ENCODE measurements at regions not wholly inside any gene's neighbourhood (a gene's known extent, or its start where the extent isn't known, plus 50 kb on each side); places are given as distances from the start of the nearest gene placed in this dataset.

DNA sequence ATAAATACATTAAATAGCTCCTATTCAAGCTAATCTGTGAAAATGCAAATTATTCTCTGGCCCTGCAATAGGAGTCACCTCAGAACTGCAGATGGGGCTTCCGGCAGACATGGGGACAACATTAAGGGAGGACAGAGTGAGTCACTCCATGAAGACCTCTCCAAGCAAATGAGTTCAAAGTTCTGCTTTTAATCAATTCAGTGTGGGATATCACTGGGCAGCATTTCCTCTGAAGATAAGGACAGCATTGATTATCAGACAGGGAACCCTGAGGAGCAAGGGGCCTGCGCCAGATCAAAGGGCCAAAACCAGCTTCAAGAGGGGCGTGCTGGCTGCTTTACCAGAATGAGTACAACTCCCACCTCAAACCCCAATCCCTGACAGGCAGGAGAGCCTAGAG is 356.9 kb upstream of the KLHL29 start:
- H3K9me3 ChIP-seq (ENCODE audit: insufficient read depth, low read length): no peaks in the 10 kb centered on the region
- H2AFZ ChIP-seq (ENCODE audit: low read depth, low read length): no peak overlapping the region
- no peaks in the 10 kb centered on the region for H4K20me1 ChIP-seq (ENCODE audit: insufficient read depth, low read length)
- H3K4me1 ChIP-seq (ENCODE audit: low read length): no peaks in the 10 kb centered on the region
- H3K4me2 ChIP-seq (ENCODE audit: low read length): no peak overlapping the region
- H3K4me3 ChIP-seq (ENCODE audit: low read length): no peak overlapping the region
- no peak for TF ChIP-seq EZH2phosphoT487 (IDR thresholded peaks at IDR 0.05; ENCODE audit: low read depth)
- TF ChIP-seq, protein P1, sequence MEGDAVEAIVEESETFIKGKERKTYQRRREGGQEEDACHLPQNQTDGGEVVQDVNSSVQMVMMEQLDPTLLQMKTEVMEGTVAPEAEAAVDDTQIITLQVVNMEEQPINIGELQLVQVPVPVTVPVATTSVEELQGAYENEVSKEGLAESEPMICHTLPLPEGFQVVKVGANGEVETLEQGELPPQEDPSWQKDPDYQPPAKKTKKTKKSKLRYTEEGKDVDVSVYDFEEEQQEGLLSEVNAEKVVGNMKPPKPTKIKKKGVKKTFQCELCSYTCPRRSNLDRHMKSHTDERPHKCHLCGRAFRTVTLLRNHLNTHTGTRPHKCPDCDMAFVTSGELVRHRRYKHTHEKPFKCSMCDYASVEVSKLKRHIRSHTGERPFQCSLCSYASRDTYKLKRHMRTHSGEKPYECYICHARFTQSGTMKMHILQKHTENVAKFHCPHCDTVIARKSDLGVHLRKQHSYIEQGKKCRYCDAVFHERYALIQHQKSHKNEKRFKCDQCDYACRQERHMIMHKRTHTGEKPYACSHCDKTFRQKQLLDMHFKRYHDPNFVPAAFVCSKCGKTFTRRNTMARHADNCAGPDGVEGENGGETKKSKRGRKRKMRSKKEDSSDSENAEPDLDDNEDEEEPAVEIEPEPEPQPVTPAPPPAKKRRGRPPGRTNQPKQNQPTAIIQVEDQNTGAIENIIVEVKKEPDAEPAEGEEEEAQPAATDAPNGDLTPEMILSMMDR (IDR thresholded peaks at IDR 0.05; ENCODE audit: low read depth, low read length): no peak
- H3K27ac ChIP-seq (ENCODE audit: low read length): no peak overlapping the region
- no peaks in the 10 kb centered on the region for H3K27me3 ChIP-seq (ENCODE audit: low read depth, low read length)
- no peaks in the 10 kb centered on the region for H3K36me3 ChIP-seq (replicated peaks; ENCODE audit: low read depth, low read length)
- no peaks in the 10 kb centered on the region for H3K79me2 ChIP-seq (ENCODE audit: low read length)
- H3K9ac ChIP-seq (ENCODE audit: low read length): no peak overlapping the region

DNA sequence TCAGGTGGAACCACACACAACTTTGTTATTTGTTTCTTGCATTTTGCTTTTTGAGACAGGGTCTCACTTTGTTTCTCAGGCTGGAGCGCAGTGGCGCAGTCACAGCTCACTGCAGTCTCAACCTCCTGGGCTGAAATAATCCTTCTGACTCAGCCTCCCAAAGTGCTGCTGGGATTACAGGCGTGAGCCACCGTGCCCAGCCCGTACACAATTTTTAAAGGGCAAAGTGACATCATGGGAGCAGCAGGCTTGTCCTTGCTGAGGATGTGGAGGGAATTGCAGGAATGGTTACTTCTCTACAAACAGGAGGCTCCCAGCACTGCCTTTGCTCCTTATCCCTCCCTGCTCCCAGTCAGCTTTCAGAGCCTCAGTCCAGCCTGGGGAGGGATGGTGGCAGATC is 355.9 kb upstream of the KLHL29 start:
- H3K27ac ChIP-seq (ENCODE audit: low read length): no peak overlapping the region
- H3K36me3 ChIP-seq (replicated peaks; ENCODE audit: low read depth, low read length): no peaks in the 10 kb centered on the region
- no peak overlapping the region for H3K4me3 ChIP-seq (ENCODE audit: low read length)
- H3K9ac ChIP-seq (ENCODE audit: low read length): no peak overlapping the region
- H3K27me3 ChIP-seq (ENCODE audit: low read depth, low read length): no peaks in the 10 kb centered on the region
- H3K79me2 ChIP-seq (ENCODE audit: low read length): no peaks in the 10 kb centered on the region
- no peaks in the 10 kb centered on the region for H3K9me3 ChIP-seq (ENCODE audit: insufficient read depth, low read length)
- H2AFZ ChIP-seq (ENCODE audit: low read depth, low read length): no peak overlapping the region
- H4K20me1 ChIP-seq (ENCODE audit: insufficient read depth, low read length): no peaks in the 10 kb centered on the region
- H3K4me2 ChIP-seq (ENCODE audit: low read length): no peak overlapping the region
- TF ChIP-seq EZH2phosphoT487 (IDR thresholded peaks at IDR 0.05; ENCODE audit: low read depth): no peak
- TF ChIP-seq, protein P1 (IDR thresholded peaks at IDR 0.05; ENCODE audit: low read depth, low read length): no peak
- H3K4me1 ChIP-seq (ENCODE audit: low read length): no peaks in the 10 kb centered on the region

DNA sequence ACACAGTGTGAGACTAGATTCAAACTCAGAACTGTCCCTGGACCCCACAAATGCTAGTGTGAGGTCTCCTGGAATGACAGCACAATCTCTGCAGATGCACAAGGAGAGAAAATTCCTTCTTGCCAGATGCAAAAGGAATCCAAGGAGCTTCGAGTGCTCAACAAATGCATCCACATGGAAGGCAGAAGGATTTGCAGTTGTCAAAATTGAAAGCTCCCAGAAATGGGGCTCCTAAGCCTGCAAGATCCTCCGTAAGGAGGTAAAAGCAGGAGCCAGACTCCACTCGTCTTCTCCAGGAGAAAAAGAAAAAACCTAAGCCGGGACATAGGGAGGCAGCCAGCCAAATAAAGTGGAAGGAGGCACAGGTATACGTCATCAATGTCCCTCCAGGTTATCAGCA is 355.0 kb upstream of the KLHL29 start:
- H3K27ac ChIP-seq (ENCODE audit: low read length): no peak overlapping the region
- no peaks in the 10 kb centered on the region for H4K20me1 ChIP-seq (ENCODE audit: insufficient read depth, low read length)
- H2AFZ ChIP-seq (ENCODE audit: low read depth, low read length): no peak overlapping the region
- no peaks in the 10 kb centered on the region for H3K79me2 ChIP-seq (ENCODE audit: low read length)
- no peak overlapping the region for H3K4me3 ChIP-seq (ENCODE audit: low read length)
- no peaks in the 10 kb centered on the region for H3K4me1 ChIP-seq (ENCODE audit: low read length)
- no peak overlapping the region for H3K9ac ChIP-seq (ENCODE audit: low read length)
- H3K4me2 ChIP-seq (ENCODE audit: low read length): no peak overlapping the region
- H3K27me3 ChIP-seq (ENCODE audit: low read depth, low read length): no peaks in the 10 kb centered on the region
- no peaks in the 10 kb centered on the region for H3K36me3 ChIP-seq (replicated peaks; ENCODE audit: low read depth, low read length)
- H3K9me3 ChIP-seq (ENCODE audit: insufficient read depth, low read length): no peaks in the 10 kb centered on the region
- TF ChIP-seq, protein P1 (IDR thresholded peaks at IDR 0.05; ENCODE audit: low read depth, low read length): no peak
- TF ChIP-seq EZH2phosphoT487 (IDR thresholded peaks at IDR 0.05; ENCODE audit: low read depth): no peak

DNA sequence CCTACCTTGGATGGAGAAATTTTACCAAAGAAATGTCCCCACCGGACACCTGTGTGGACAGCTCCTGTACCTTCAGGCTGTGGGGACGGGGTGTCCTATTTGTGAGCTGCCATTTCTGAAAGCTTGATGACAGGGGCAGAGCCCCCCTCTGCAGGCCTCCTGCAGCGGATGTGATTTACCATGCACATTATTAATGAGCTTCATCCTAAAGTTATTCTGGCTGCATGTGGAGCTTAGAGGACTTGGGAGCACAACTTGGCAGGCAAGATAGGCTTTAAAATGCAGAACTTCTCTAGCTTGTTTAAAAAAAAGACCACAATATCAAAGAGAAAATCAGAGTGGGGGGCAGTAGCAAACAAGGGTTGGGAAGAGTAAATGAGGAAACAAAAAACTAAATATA is 350.0 kb upstream of the KLHL29 start:
- Histone ChIP-seq H4K20me1 (ENCODE audit: insufficient read depth, low read length) (no peaks in the 10 kb centered on the region), H3K27me3 (ENCODE audit: low read depth, low read length) (no peaks in the 10 kb centered on the region), H2AFZ (ENCODE audit: low read depth, low read length) (no peak overlapping the region), H3K79me2 (ENCODE audit: low read length) (no peaks in the 10 kb centered on the region), H3K27ac (ENCODE audit: low read length) (no peak overlapping the region), H3K9ac (ENCODE audit: low read length) (no peak overlapping the region), H3K36me3 (replicated peaks; ENCODE audit: low read depth, low read length) (no peaks in the 10 kb centered on the region), H3K9me3 (ENCODE audit: insufficient read depth, low read length) (no peaks in the 10 kb centered on the region), H3K4me2 (ENCODE audit: low read length) (no peak overlapping the region), H3K4me1 (ENCODE audit: low read length) (no peaks in the 10 kb centered on the region), H3K4me3 (ENCODE audit: low read length) (no peak overlapping the region)
- TF ChIP-seq EZH2phosphoT487 (IDR thresholded peaks at IDR 0.05; ENCODE audit: low read depth): no peak
- TF ChIP-seq, protein P1 (IDR thresholded peaks at IDR 0.05; ENCODE audit: low read depth, low read length): no peak
